ENCODE measurements at regions not wholly inside any gene's neighbourhood (a gene's known extent, or its start where the extent isn't known, plus 50 kb on each side); places are given as distances from the start of the nearest gene placed in this dataset.

- no peak for DNase-seq
Observed at GRCh38 chr13:107452833-107453232, 762.5 kb downstream of the LIG4 start.

- no peak for DNase-seq
Observed at GRCh38 chr13:107450931-107451330, 764.4 kb downstream of the LIG4 start.

- DNase-seq, result no peak
Observed at GRCh38 chr13:107450431-107450830, 764.9 kb downstream of the LIG4 start.

GRCh38 chr13:107447591-107447990 is 767.7 kb downstream of the LIG4 start:
- DNase-seq, result no peak

- no peak for DNase-seq
Observed at GRCh38 chr13:107441279-107441678, 774.1 kb downstream of the LIG4 start.

GRCh38 chr13:107438251-107438650 is 777.1 kb downstream of the LIG4 start:
- DNase-seq, result no peak

GRCh38 chr13:107434347-107434746 is 781.0 kb downstream of the LIG4 start:
- no peak for DNase-seq

- DNase-seq, result no peak
Observed at GRCh38 chr13:107427536-107427935, 787.8 kb downstream of the LIG4 start.

- no peak for DNase-seq
Observed at GRCh38 chr13:107422421-107422820, 792.9 kb downstream of the LIG4 start.

GRCh38 chr13:107421951-107422350 is 793.4 kb downstream of the LIG4 start:
- no peak for DNase-seq

GRCh38 chr13:107421028-107421427 is 794.3 kb downstream of the LIG4 start:
- DNase-seq, result no peak

GRCh38 chr13:107413005-107413404 is 802.3 kb downstream of the LIG4 start:
- DNase-seq, result no peak

- no peak for DNase-seq
Observed at GRCh38 chr13:107407074-107407473, 808.3 kb downstream of the LIG4 start.

- DNase-seq, result no peak
Observed at GRCh38 chr13:107395927-107396662, 819.2 kb downstream of the LIG4 start.

- DNase-seq, result no peak
Observed at GRCh38 chr13:107392205-107392604, 823.1 kb downstream of the LIG4 start.

GRCh38 chr13:107387525-107387924 is 819.6 kb upstream of the ARGLU1 start:
- DNase-seq, result no peak

- DNase-seq, result no peak
Observed at GRCh38 chr13:107379407-107380155, 811.6 kb upstream of the ARGLU1 start.

- DNase-seq, result no peak
Observed at GRCh38 chr13:107376341-107377125, 808.6 kb upstream of the ARGLU1 start.

- no peak for DNase-seq
Observed at GRCh38 chr13:107375701-107376340, 807.9 kb upstream of the ARGLU1 start.

GRCh38 chr13:107374038-107374437 is 806.1 kb upstream of the ARGLU1 start:
- no peak for DNase-seq

GRCh38 chr13:107373551-107373950 is 805.6 kb upstream of the ARGLU1 start:
- no peak for DNase-seq

- no peak for DNase-seq
Observed at GRCh38 chr13:107370015-107370785, 802.3 kb upstream of the ARGLU1 start.
